Activated CD8-positive, alpha-beta memory T cell treated with anti-CD3 and anti-CD28 coated beads, Interleukin-2, amount 10 ng/mL, durations not matched to agents 7 days and 5 days (primary cell): ENCODE measurements at regions not wholly inside any gene's neighbourhood (a gene's known extent, or its start where the extent isn't known, plus 50 kb on each side); places are given as distances from the start of the nearest gene placed in this dataset.
"Not testable (repeated sequence)": the region's sequence is repeated elsewhere in the genome, so short reads cannot be mapped to it uniquely, and the experiment has no call there.

Experiments used
- ATAC-seq: fragments of 150-1000 bp; cut with Tn5 transposase; one replicate; pipeline ENCODE4 v1.10.0; 2021; ENCODE audit warnings: moderate library complexity
- CTCF ChIA-PET: fragments of 350-600 bp; sonication (Branson Sonifier 250); formaldehyde crosslinking; loops from one replicate; lab custom pipeline; 2021; ENCODE audit warnings: antibody characterized with exemption; lab: Charles Lee
- DNase-seq: peaks from one replicate; pipeline ENCODE4 v3.0.0-alpha.2; 2020
- H3K27ac Mint-ChIP-seq: one replicate; pipeline ENCODE4 v1.8.0; 2021; ENCODE audit warnings: mild to moderate bottlenecking, mixed read lengths
- H3K27me3 Mint-ChIP-seq: one replicate; pipeline ENCODE4 v1.8.0; 2021; ENCODE audit warnings: mixed read lengths
- H3K36me3 Mint-ChIP-seq: one replicate; pipeline ENCODE4 v1.8.0; 2021; ENCODE audit warnings: mild to moderate bottlenecking, mixed read lengths
- H3K4me1 Mint-ChIP-seq: one replicate; pipeline ENCODE4 v1.8.0; 2021; ENCODE audit warnings: mixed read lengths
- H3K4me3 Mint-ChIP-seq: one replicate; pipeline ENCODE4 v1.8.0; 2021; ENCODE audit warnings: mild to moderate bottlenecking, moderate library complexity, mixed read lengths
- H3K9me3 Mint-ChIP-seq: one replicate; pipeline ENCODE4 v1.8.0; 2022; ENCODE audit warnings: low read depth, mixed read lengths

DNA sequence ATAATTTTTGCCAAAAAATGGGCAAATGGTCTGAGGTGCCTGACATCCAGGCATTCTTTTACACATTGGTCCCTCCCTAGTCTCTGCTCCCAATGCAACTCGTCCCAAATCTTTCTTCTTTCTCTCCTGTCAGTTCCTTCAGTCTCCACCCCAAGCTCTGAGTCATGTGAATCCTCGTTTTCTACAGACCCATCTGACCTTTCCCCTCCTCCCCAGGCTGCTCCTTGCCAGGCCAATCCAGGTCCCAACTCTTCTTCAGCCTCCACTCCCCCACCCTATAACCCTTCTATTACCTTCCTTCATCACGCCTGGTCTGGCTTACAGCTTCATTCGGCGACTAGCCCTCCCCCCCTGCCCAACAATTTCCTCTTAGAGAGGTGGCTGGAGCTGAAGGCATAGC is 55.3 kb downstream of the BBS10 start:
- CTCF ChIA-PET, ATAC-seq, H3K4me1 Mint-ChIP-seq, DNase-seq, H3K4me3 Mint-ChIP-seq, H3K36me3 Mint-ChIP-seq, H3K9me3 Mint-ChIP-seq, H3K27ac Mint-ChIP-seq: not testable (repeated sequence)
- H3K27me3 Mint-ChIP-seq = peaks cover 13% of the 10 kb centered on the region

DNA sequence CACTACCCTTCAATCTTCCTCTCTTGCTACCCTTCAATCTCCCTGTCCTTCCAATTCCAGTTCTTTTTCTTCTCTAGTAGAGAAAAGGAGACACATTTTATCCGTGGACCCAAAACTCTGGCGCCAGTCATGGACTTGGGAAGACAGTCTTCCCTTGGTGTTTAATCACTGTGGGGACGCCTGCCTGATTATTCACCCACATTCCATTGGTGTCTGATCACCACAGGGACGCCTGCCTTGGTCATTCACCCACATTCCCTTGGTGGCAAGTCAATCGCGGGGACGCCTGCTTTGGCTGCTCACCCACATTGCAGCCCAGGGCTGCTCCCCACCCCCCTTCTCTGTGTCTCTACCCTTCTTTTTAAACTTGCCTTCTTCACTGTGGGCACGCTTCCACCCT is 55.9 kb downstream of the BBS10 start:
- ATAC-seq, H3K36me3 Mint-ChIP-seq, H3K9me3 Mint-ChIP-seq, H3K4me1 Mint-ChIP-seq, H3K4me3 Mint-ChIP-seq, CTCF ChIA-PET, H3K27ac Mint-ChIP-seq, DNase-seq: not testable (repeated sequence)
- H3K27me3 Mint-ChIP-seq = peaks cover 16% of the 10 kb centered on the region

- Mint-ChIP-seq H3K4me1 (no peaks in the 10 kb centered on the region), H3K36me3 (no peaks in the 10 kb centered on the region), H3K4me3 (no peak overlapping the region), H3K27me3 (peaks cover 17% of the 10 kb centered on the region), H3K27ac (no peak overlapping the region), H3K9me3 (no peaks in the 10 kb centered on the region)
- DNase-seq (no peak), ATAC-seq (no peak)
- CTCF ChIA-PET = no interaction called here
These were observed 57.0 kb downstream of the BBS10 start for GRCh38 chr12:76290963-76291859.

DNA sequence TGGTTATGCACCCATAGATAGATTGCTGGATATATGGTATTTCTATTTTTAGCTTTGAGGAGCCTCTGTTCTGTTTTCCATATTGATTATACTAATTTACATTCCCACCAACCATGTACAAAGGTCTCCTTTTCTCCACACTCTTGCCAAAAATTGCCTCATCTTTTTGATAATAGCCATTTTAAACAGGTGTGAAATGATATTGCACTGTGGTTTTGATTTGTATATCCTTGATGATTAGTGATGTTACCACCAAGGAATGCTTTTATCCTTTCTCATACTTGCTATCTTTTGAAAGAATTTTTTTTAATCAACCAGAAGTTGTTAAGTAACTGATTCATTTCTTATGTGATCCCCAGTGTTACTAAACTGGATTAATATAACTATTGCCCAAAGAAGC is 60.0 kb downstream of the BBS10 start:
- H3K4me3 Mint-ChIP-seq = no peak overlapping the region
- no peaks in the 10 kb centered on the region for H3K36me3 Mint-ChIP-seq
- no peak for ATAC-seq
- peaks cover 24% of the 10 kb centered on the region for H3K27me3 Mint-ChIP-seq
- CTCF ChIA-PET = no interaction called here
- no peak for DNase-seq
- no peak overlapping the region for H3K27ac Mint-ChIP-seq
- no peaks in the 10 kb centered on the region for H3K4me1 Mint-ChIP-seq
- no peaks in the 10 kb centered on the region for H3K9me3 Mint-ChIP-seq

- DNase-seq = no peak
- Mint-ChIP-seq H3K4me1 (no peaks in the 10 kb centered on the region), H3K27me3 (peaks cover 22% of the 10 kb centered on the region), H3K36me3 (no peaks in the 10 kb centered on the region), H3K4me3 (no peak overlapping the region), H3K9me3 (no peaks in the 10 kb centered on the region), H3K27ac (no peak overlapping the region)
- CTCF ChIA-PET = no interaction called here
- no peak for ATAC-seq
These were observed 63.1 kb downstream of the BBS10 start for GRCh38 chr12:76284816-76285750.

DNA sequence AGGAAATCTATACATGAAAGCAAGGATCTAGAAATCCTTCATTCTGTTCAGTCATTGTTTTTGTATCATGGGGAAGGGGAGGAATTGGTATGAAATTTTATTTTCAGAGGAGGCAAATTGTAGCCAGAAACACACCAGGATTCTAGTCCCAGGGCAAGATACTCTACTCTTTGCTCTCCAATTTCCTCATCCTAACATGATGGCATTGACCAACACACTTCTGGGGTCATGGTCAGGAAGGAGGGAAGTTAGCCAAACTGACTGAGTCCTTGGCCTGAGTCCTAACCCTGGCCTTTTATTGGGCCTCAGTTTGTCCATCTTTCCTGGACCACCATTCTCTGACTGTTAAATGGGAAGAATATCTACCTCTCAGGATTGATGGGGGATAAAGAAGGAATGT is 65.5 kb downstream of the BBS10 start:
- Mint-ChIP-seq H3K9me3 (no peaks in the 10 kb centered on the region), H3K4me3 (no peak overlapping the region), H3K36me3 (no peaks in the 10 kb centered on the region), H3K4me1 (no peaks in the 10 kb centered on the region), H3K27me3 (peaks cover 22% of the 10 kb centered on the region), H3K27ac (no peak overlapping the region)
- ATAC-seq (no peak), DNase-seq (no peak)
- CTCF ChIA-PET = no interaction called here

GRCh38 chr12:76277480-76277879 is 70.7 kb downstream of the BBS10 start:
- no peak for ATAC-seq
- peaks cover 13% of the 10 kb centered on the region for H3K4me1 Mint-ChIP-seq
- H3K27me3 Mint-ChIP-seq = peaks cover 12% of the 10 kb centered on the region
- no peaks in the 10 kb centered on the region for H3K9me3 Mint-ChIP-seq
- H3K4me3 Mint-ChIP-seq = no peak overlapping the region
- CTCF ChIA-PET = no interaction called here
- H3K27ac Mint-ChIP-seq = no peak overlapping the region
- H3K36me3 Mint-ChIP-seq = no peaks in the 10 kb centered on the region
- DNase-seq = no peak

DNA sequence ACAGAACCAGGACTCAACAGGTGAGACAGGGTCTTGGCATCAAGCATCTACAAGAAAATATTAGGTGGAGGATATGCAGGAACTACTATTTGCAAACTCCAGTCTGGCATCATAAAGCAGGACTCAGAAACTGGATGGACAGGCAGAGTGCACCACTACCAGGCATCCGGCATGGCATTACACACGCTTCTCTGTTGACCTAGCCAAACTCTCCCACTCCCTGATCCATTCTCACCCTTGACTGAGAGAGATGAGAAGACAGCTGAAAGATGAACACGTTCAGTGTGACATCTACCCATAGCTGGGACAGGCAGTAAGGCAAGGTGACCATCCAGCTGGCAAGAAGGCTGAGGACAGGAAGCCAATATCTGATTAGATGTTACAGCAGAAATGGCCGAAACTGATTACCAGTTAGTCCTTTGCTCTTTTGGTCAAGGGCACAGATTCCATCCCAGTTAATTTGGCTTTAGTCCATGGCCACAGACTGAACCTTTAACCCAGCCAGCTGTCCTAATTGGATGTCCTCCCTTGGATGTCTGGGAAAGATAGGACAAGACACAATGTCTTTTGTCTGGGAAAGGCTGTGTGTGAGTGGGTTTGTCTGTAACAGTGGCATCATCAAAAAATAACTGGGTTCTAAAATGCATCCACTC is 71.6 kb downstream of the BBS10 start:
- Mint-ChIP-seq H3K27me3 (peaks cover 8% of the 10 kb centered on the region), H3K4me1 (peaks cover 13% of the 10 kb centered on the region)

DNA sequence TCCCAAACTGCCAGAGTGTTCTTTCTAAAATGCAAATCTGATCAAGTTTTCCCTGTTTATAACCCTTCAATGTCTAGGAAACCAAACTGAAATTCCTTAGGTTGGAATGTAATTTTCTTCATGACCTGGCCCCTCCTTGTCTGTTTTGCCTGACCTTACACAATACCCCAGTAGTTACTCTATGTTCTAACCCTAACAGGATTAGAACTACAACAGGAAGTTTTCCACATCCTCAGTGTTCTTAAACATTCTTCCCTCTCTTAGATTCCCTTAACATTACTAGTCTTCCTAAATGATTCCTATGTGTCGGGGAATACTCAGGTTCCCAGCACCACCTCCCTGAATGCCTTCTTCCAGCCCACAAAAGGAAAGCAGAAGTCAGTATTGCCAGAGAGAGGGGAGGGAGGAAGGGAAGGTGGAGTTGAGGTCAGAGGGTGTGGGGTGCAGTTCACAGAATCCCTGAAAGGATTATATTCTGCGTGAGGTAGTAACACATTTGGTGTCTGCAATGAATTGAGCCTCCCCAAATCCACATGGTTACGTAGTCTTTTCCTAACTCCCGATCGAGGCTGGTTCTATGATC is 72.6 kb downstream of the BBS10 start:
- Mint-ChIP-seq H3K4me3 (no peak overlapping the region), H3K27me3 (peaks cover 12% of the 10 kb centered on the region), H3K36me3 (no peaks in the 10 kb centered on the region), H3K4me1 (peaks cover 13% of the 10 kb centered on the region), H3K27ac (no peak overlapping the region), H3K9me3 (no peaks in the 10 kb centered on the region)
- DNase-seq (no peak), ATAC-seq (no peak)
- CTCF ChIA-PET = no interaction called here

More for the DNA sequence above, 71.6 kb downstream of the BBS10 start:
- CTCF ChIA-PET = no interaction called here
- Mint-ChIP-seq H3K4me3 (no peak overlapping the region), H3K27ac (no peak overlapping the region), H3K9me3 (no peaks in the 10 kb centered on the region), H3K36me3 (no peaks in the 10 kb centered on the region)
- no peak for ATAC-seq
- DNase-seq = no peak

DNA sequence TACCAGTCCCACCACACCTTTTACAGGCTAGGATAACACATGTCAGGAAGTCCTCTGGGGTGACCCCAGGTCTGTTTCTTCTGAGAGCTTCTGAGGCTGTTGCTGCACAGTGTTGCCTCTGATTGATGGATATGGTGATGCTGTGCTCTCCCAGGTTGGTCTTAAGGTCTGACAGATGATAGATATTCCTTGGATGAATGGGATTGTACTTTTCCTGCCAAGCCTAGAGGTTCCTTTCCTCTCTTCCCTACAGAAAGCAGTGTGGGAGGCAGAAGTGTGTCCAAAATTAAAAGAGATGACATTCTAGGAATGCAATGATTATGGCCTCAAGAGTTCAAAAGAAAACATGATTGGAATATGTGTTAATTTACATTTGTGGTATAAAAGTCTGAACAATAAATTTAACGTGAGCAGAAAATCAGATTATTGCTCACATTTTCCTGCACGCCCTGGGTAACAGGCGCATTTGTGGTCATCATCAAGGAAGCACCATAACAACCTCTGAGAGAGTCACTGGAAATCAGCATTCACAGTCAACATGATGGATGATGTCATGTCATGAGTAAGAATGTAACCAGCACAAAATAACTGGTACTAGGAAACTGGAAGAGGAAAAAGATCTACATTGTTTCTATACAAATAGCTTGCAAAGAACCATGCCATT is 73.7 kb downstream of the BBS10 start:
- Mint-ChIP-seq H3K4me1 (peaks cover 13% of the 10 kb centered on the region), H3K27me3 (peaks cover 16% of the 10 kb centered on the region), H3K36me3 (no peaks in the 10 kb centered on the region), H3K4me3 (no peak overlapping the region), H3K27ac (no peak overlapping the region), H3K9me3 (no peaks in the 10 kb centered on the region)
- CTCF ChIA-PET = no interaction called here
- peak; percentile 60 for ATAC-seq
- DNase-seq = no peak

DNA sequence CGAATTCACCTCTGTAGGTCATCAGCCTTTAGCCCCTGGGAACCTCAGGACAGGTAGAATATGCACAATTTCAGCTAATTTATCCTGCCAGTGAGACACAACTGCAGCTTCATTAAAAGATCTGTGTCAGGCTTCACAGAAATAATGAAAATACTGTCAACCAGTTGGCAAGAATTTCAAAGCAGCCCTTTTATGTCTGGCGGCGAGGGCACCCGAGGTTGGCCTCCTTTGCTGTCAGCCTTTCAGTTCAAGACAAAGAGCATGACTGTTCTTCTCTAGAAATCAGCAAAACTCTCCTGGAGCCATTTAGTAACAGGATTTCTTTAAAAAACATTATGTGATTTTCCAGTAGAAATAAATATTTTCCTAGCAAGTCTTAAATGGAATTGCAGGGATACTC is 75.9 kb downstream of the BBS10 start:
- Mint-ChIP-seq H3K27me3 (peaks cover 20% of the 10 kb centered on the region), H3K27ac (no peak overlapping the region), H3K9me3 (no peaks in the 10 kb centered on the region), H3K4me3 (no peak overlapping the region), H3K4me1 (peaks cover 13% of the 10 kb centered on the region), H3K36me3 (no peaks in the 10 kb centered on the region)
- no peak for DNase-seq
- CTCF ChIA-PET = no interaction called here
- no peak for ATAC-seq

DNA sequence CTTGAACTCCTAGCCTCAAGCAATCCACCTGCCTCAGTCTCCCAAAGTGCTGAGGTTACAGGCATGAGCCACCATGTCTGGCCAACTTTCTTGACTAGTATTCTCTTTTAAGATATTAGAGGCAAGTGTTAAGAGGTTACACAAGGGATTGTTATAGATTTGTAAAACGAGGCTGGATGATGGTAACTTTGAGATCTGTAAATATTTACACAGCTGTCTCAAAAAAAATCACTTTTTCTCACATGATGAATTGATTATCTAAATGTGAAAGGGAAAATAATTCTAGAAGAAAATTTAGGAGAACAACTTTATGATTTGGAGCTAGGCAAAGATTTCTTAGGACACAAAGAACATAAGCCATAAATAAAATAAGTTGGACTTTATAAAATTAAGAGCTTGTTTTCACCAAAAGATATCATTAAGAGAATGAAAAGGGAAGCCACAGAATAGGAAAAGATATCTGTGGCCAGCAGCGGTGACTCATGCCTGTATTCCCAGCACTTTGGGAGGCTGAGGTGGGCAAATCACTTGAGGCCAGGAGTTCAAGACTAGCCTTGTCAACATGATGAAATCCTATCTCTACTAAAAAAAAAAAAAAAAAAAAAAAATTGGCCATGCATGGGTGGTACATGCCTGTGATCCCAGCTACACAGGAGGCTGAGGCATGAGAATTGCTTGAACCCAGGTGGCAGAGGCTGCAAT is 77.4 kb downstream of the BBS10 start:
- ATAC-seq = no peak
- CTCF ChIA-PET = interaction anchor here (1.0 to 1.3 kb wide), 2 partner anchors 76 to 112 kb away, joined by 3 read pairs; no protein-coding TSS in a partner anchor
- no peak for DNase-seq
- no peak overlapping the region for H3K27ac Mint-ChIP-seq
- no peaks in the 10 kb centered on the region for H3K9me3 Mint-ChIP-seq
- H3K4me3 Mint-ChIP-seq = no peak overlapping the region
- no peaks in the 10 kb centered on the region for H3K36me3 Mint-ChIP-seq
- H3K27me3 Mint-ChIP-seq = peaks cover 25% of the 10 kb centered on the region
- peaks cover 13% of the 10 kb centered on the region for H3K4me1 Mint-ChIP-seq
